DOHH2 (cell line): ENCODE measurements at regions not wholly inside any gene's neighbourhood (a gene's known extent, or its start where the extent isn't known, plus 50 kb on each side); places are given as distances from the start of the nearest gene placed in this dataset.

Experiments used
- EZH2phosphoT487 ChIP-seq: fragments of 200-600 bp; sonication (generic); IDR thresholded peaks from 2 replicates; pipeline ENCODE4 v1.6.1; 2017; ENCODE audit warnings: borderline replicate concordance, mild to moderate bottlenecking, antibody characterized with exemption, low read length, moderate library complexity, mixed read lengths
- TF ChIP-seq, protein P1 (sequence below): fragments of 200-600 bp; sonication (generic); IDR thresholded peaks from one replicate; pipeline ENCODE4 v1.5.1; 2014; ENCODE audit warnings: antibody characterized with exemption, mild to moderate bottlenecking, low read depth, low read length; ENCODE audit not compliant: poor library complexity, severe bottlenecking

GRCh38 chr5:168140241-168140640 lies 151.2 kb upstream of the WWC1 start:
- TF ChIP-seq, protein P1, sequence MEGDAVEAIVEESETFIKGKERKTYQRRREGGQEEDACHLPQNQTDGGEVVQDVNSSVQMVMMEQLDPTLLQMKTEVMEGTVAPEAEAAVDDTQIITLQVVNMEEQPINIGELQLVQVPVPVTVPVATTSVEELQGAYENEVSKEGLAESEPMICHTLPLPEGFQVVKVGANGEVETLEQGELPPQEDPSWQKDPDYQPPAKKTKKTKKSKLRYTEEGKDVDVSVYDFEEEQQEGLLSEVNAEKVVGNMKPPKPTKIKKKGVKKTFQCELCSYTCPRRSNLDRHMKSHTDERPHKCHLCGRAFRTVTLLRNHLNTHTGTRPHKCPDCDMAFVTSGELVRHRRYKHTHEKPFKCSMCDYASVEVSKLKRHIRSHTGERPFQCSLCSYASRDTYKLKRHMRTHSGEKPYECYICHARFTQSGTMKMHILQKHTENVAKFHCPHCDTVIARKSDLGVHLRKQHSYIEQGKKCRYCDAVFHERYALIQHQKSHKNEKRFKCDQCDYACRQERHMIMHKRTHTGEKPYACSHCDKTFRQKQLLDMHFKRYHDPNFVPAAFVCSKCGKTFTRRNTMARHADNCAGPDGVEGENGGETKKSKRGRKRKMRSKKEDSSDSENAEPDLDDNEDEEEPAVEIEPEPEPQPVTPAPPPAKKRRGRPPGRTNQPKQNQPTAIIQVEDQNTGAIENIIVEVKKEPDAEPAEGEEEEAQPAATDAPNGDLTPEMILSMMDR = no peak
- TF ChIP-seq EZH2phosphoT487 = no peak
